ENCODE measurements at regions not wholly inside any gene's neighbourhood (a gene's known extent, or its start where the extent isn't known, plus 50 kb on each side); places are given as distances from the start of the nearest gene placed in this dataset.
"Not testable (repeated sequence)": the region's sequence is repeated elsewhere in the genome, so short reads cannot be mapped to it uniquely, and the experiment has no call there.

GRCh38 chrX:87033115-87033514 lies 484.5 kb upstream of the KLHL4 start:
- TF ChIP-seq POLR2A (IDR thresholded peaks at IDR 0.05; ENCODE audit: low read length); GATA1 (IDR thresholded peaks at IDR 0.05; ENCODE audit: low read depth, low read length): not testable (repeated sequence)
